ENCODE measurements at regions not wholly inside any gene's neighbourhood (a gene's known extent, or its start where the extent isn't known, plus 50 kb on each side); places are given as distances from the start of the nearest gene placed in this dataset.
"Not testable (repeated sequence)": the region's sequence is repeated elsewhere in the genome, so short reads cannot be mapped to it uniquely, and the experiment has no call there.

DNA sequence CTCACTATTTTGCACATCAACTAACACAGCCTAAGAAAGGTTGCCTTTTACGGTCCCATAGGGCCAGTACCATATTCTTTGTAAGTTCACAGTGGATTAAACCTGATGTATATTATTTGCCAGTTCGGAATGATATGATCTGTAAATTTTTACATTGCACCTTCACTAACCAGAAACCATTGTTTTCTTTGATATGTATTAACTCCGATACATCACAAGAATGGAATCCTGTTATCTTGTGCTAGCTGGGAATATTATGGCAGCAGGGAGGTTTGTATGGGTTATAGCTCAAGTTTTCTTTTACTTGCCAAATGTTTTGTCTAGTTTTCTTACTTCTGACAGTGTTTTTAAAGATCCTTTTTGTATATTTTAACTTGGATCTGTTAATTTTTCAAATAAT, 51.4 kb upstream of the S1PR1 start:
- Mint-ChIP-seq H3K9me3 (ENCODE audit: low read depth) (no peaks in the 10 kb centered on the region), H3K36me3 (peaks cover 20% of the 10 kb centered on the region), H3K4me1 (peaks cover 43% of the 10 kb centered on the region), H3K27ac (no peak overlapping the region), H3K4me3 (no peak overlapping the region), H3K27me3 (no peaks in the 10 kb centered on the region)
- ATAC-seq (no peak), DNase-seq (no peak)
- CTCF ChIA-PET: no interaction called here

DNA sequence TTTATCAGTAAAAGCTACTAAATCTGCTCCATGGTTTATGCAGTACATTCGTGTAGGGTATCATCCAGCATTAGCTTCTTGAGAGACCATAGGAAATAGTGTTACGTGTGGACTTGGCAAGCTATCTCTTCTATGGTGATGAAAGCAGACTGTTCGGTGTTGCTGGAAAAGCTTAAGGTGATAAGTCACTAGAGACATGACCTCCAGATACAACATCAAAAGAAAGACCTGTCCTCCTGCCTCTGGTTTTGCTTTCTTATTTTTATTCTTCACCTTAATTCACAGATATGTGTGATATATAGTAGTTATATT, 53.5 kb upstream of the S1PR1 start:
- ATAC-seq: no peak
- no peak for DNase-seq
- Mint-ChIP-seq H3K36me3 (peaks cover 20% of the 10 kb centered on the region), H3K27me3 (no peaks in the 10 kb centered on the region), H3K9me3 (ENCODE audit: low read depth) (no peaks in the 10 kb centered on the region), H3K27ac (peak overlapping the region; percentile 2), H3K4me3 (no peak overlapping the region), H3K4me1 (peaks cover 57% of the 10 kb centered on the region)
- CTCF ChIA-PET: interaction anchor here (0.9 to 1.9 kb wide), 2 partner anchors 12 to 55 kb away, joined by 3 to 4 read pairs; no protein-coding TSS in a partner anchor

DNA sequence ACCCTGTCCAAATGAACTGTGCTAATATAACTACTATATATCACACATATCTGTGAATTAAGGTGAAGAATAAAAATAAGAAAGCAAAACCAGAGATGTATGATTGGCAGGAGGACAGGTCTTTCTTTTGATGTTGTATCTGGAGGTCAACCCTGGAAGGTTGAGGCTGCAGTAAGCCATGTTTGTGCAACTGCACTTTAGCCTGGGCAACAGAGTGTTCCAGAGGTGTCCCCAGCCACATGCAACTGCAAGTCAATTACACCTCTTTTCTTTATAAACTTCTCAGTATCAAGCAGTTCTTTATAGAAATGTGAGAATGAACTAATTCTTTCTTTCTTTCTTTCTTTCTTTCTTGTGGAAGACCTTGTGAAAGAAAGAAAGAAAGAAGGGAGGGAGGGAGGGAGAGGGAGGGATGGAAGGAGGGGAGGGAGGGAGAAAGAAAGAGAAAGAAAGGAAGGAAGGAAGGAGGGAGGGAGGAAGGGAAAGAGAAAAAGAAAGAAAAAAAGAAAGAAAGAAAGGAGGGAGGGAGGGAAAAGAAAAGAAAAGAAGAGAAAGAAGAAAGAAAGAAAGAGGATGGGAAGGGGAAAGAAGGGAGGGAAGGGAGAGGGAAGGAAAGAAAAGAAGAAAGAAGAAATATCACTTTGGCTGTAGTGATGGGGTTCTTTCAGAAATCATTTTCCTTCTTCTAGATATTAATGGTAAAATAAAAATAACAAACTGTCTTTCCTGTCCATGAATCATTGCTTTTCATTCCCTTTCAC, 54.0 kb upstream of the S1PR1 start:
- no peaks in the 10 kb centered on the region for H3K9me3 Mint-ChIP-seq (ENCODE audit: low read depth)
- H3K27me3 Mint-ChIP-seq: no peaks in the 10 kb centered on the region
- no peak overlapping the region for H3K4me3 Mint-ChIP-seq
- CTCF ChIA-PET: interaction anchor here (0.9 to 1.9 kb wide), 2 partner anchors 12 to 56 kb away, joined by 3 to 4 read pairs; no protein-coding TSS in a partner anchor
- H3K27ac Mint-ChIP-seq: no peak overlapping the region
- H3K4me1 Mint-ChIP-seq: peaks cover 58% of the 10 kb centered on the region
- no peak for DNase-seq
- H3K36me3 Mint-ChIP-seq: peaks cover 20% of the 10 kb centered on the region
- no peak for ATAC-seq

DNA sequence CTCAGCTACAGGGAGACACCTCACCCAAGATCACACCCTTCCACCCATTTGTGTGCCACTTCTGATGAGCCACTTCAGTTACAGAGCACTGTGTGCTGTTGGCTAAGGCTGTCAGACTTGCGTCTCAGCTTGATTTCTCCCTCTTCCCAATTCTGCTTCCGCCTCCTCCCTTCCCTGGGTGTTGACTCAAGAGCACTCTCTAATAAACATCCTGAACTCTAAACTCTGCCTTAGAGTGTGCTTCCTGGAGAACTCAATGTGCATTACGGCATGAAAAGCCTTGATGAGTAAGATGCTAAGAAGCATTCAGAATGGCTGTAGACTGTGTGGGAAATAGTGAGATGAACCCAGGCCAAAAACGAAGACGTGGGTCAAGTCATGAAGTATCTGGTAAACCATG, 54.9 kb upstream of the S1PR1 start:
- Mint-ChIP-seq H3K9me3 (ENCODE audit: low read depth) (no peaks in the 10 kb centered on the region), H3K4me1 (peaks cover 61% of the 10 kb centered on the region), H3K36me3 (peaks cover 18% of the 10 kb centered on the region), H3K27me3 (no peaks in the 10 kb centered on the region), H3K4me3 (no peak overlapping the region), H3K27ac (peak overlapping the region; percentile 21)
- no peak for ATAC-seq
- no peak for DNase-seq
- CTCF ChIA-PET: interaction anchor here (0.9 to 1.9 kb wide), 3 partner anchors 13 to 56 kb away, joined by 3 to 5 read pairs (median 4); no protein-coding TSS in a partner anchor

DNA sequence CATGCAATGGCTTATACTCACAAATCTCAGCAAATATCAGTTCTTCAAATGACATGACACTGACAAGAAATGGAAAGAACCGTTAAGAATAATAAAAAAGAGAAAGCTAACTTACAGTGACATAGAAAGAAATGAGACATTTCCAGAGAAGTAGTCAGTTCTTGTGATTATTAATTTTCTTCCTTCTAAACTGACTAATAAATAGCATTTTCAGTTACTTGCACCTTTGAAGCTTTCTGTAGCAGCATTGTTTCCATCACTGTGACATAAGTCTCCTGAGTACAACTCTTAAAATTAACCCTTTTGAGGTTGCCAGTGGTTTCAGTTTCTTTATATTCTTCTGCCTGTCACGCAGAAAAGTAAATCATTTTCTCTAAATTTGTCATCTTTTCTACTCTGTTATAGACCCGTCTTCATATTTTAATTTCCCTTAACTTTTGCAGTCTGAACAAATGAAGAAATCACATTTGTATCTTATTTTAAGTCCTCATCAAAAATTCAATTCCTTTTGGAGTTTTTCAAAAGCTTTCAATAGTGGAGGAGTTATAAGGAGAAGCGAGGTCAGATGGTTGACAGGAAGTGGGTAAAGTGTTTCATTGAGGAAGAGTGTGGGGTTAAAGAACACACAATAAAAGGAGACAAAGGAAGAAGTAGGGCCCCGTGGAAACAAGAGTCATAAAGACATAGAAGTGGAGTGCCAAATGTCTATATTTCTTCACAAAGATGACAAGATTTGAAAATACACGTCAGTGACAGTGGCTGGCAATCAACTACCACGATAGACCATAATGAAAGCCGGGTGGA, 57.9 kb upstream of the S1PR1 start:
- CTCF ChIA-PET: interaction anchor here (0.6 to 3.6 kb wide), 8 partner anchors 8 to 77 kb away, joined by 3 to 26 read pairs (median 4); no protein-coding TSS in a partner anchor
- Mint-ChIP-seq H3K27ac (peak overlapping the region; percentile 96), H3K4me3 (peak overlapping the region; percentile 73), H3K36me3 (peaks cover 15% of the 10 kb centered on the region), H3K27me3 (no peaks in the 10 kb centered on the region), H3K4me1 (peaks cover 61% of the 10 kb centered on the region), H3K9me3 (ENCODE audit: low read depth) (no peaks in the 10 kb centered on the region)
- ATAC-seq (peak; percentile 80), DNase-seq (peak; percentile 64)

DNA sequence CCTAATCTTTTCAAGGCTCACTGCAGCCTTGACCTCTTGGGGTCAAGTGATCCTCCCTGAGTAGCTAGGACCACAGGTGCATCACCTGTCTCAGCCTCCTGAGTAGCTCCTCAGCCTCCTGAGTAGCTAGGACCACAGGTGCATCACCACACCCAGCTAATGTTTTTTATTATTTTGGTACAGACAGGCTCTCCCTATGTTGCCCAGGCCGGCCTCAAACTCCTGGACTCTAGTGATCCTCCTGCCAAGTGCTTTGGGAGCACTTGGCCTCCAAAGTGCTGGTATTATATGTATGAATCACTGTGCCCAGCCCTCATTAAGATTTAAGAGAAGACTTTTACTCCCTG, 58.5 kb upstream of the S1PR1 start:
- H3K4me3 Mint-ChIP-seq: peak overlapping the region; percentile 73
- peaks cover 17% of the 10 kb centered on the region for H3K36me3 Mint-ChIP-seq
- H3K9me3 Mint-ChIP-seq (ENCODE audit: low read depth): no peaks in the 10 kb centered on the region
- ATAC-seq (peak; percentile 57), DNase-seq (no peak)
- H3K27me3 Mint-ChIP-seq: no peaks in the 10 kb centered on the region
- H3K4me1 Mint-ChIP-seq: peaks cover 59% of the 10 kb centered on the region
- CTCF ChIA-PET: interaction anchor here (0.9 to 3.6 kb wide), 8 partner anchors 9 to 74 kb away, joined by 3 to 26 read pairs (median 4); no protein-coding TSS in a partner anchor
- H3K27ac Mint-ChIP-seq: peak overlapping the region; percentile 96

DNA sequence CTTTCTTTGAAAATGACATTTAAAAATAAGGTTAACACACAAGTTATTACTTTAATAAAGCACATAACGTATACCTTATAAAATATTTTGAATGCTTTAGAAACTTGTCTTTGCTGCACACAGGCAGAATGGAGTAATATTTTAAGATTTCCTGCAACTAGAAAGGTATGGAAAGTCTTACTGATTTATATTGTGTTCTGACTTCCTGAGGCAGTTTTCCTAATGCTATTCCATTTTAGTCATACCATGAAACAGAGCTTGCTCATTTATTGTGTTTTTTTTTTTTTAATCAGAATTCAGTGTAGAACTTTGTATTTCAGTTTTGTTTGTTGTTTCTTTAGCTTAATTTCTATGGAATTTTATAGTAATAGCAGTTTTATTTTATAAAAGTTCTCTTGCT, 60.9 kb upstream of the S1PR1 start:
- Mint-ChIP-seq H3K9me3 (ENCODE audit: low read depth) (no peaks in the 10 kb centered on the region), H3K27me3 (no peaks in the 10 kb centered on the region), H3K36me3 (peaks cover 12% of the 10 kb centered on the region), H3K4me1 (peaks cover 46% of the 10 kb centered on the region), H3K27ac (no peak overlapping the region), H3K4me3 (no peak overlapping the region)
- CTCF ChIA-PET: interaction anchor here (1.1 kb wide), 1 partner anchor 62 kb away, joined by 4 read pairs; no protein-coding TSS in a partner anchor
- ATAC-seq: no peak
- DNase-seq: no peak

DNA sequence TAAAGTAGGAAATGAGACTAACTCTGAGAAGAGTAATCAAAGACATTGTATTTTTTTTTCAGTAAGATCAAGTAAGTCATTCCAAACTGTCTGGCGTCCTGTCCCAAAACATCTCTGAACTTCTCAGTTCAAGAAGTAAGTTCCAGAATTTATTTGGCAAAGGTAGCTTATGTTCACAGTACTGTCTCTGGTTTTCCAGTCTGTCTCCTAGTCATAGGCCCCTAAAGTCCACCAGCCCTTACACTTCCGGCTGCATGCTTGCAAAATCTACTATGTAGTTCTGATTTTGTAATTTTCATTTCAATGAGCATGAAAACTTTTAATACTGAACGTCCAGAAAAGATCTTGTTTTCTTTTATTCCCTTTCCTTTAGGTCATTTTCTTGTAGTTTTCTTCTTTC, 61.4 kb upstream of the S1PR1 start:
- ATAC-seq (no peak), DNase-seq (no peak)
- Mint-ChIP-seq H3K27me3 (no peaks in the 10 kb centered on the region), H3K4me1 (peaks cover 45% of the 10 kb centered on the region), H3K27ac (peak overlapping the region; percentile 5), H3K4me3 (no peak overlapping the region), H3K9me3 (ENCODE audit: low read depth) (no peaks in the 10 kb centered on the region), H3K36me3 (peaks cover 12% of the 10 kb centered on the region)
- CTCF ChIA-PET: interaction anchor here (0.9 to 1.1 kb wide), 2 partner anchors 60 to 63 kb away, joined by 3 to 4 read pairs; no protein-coding TSS in a partner anchor

DNA sequence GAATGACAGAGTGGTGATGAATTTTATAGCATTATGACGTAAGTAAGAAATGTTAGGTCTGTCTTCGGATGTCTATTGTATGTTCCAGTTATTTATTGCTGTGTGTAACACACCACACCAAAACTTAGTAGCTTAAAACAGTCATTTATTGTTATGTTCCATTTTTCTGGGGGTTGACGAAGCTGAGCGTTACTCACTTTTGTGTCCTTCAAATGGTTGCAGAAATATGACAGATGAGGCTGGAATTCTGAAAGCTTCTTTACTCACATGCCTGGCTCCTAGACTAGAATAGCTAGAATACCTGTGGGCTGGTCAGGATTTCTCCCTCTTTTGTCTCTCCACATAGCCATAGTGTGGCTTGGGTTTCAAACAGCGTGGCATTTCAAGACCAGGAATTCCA, 62.1 kb upstream of the S1PR1 start:
- Mint-ChIP-seq H3K4me1 (peaks cover 39% of the 10 kb centered on the region), H3K27me3 (no peaks in the 10 kb centered on the region), H3K36me3 (peaks cover 8% of the 10 kb centered on the region), H3K4me3 (no peak overlapping the region), H3K27ac (no peak overlapping the region), H3K9me3 (ENCODE audit: low read depth) (no peaks in the 10 kb centered on the region)
- ATAC-seq (no peak), DNase-seq (no peak)
- CTCF ChIA-PET: interaction anchor here (0.9 kb wide), 1 partner anchor 61 kb away, joined by 3 read pairs; no protein-coding TSS in a partner anchor

DNA sequence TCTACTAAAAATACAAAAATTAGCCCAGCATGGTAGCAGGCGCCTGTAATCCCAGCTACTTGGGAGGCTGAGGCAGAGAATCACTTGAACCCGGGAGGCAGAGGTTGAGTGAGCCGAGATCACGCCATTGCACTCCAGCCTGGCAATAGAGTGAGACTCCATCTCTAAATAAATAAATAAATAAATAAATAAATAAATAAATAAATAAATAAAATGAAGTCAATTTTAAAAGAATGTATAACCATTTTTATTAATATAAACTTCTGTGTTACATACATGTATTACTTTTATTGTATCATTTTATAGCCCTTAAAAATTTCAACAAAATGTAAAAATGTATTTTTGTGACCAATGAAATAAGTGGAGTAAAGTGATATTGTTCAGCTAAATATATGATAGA, 62.5 kb upstream of the S1PR1 start:
- H3K27me3 Mint-ChIP-seq; DNase-seq; ATAC-seq; H3K4me3 Mint-ChIP-seq; H3K36me3 Mint-ChIP-seq; H3K27ac Mint-ChIP-seq; H3K9me3 Mint-ChIP-seq (ENCODE audit: low read depth); CTCF ChIA-PET: not testable (repeated sequence)
- H3K4me1 Mint-ChIP-seq: peaks cover 35% of the 10 kb centered on the region

DNA sequence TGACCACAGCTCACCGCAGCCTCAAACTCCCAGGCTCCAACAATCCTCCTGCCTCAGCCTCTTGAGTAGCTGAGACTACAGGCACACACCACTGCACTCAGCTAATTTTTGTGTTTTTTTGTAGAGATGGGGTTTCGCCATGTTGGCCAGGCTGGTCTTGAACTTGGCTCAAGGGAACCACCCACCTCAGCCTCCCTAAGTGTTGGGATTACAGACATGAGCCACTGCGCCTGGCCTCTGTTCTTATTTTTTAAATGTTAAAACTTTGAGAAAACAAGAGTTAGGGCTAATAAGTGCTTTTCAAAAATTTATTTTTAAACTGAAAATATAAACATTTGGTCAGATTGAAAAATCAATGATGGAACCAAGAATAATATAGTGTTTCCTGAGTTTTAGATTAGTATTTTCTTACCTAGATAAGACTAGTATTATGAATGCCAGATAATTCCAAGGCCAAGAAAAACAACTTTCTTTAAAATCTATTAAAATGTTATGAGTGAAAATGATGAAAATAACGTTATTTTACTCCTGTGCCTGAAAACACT, 66.2 kb upstream of the S1PR1 start:
- Mint-ChIP-seq H3K27me3 (no peaks in the 10 kb centered on the region), H3K9me3 (ENCODE audit: low read depth) (no peaks in the 10 kb centered on the region), H3K36me3 (peaks cover 18% of the 10 kb centered on the region), H3K4me1 (peaks cover 34% of the 10 kb centered on the region), H3K27ac (no peak overlapping the region), H3K4me3 (no peak overlapping the region)
- no peak for ATAC-seq
- DNase-seq: no peak
- CTCF ChIA-PET: no interaction called here

DNA sequence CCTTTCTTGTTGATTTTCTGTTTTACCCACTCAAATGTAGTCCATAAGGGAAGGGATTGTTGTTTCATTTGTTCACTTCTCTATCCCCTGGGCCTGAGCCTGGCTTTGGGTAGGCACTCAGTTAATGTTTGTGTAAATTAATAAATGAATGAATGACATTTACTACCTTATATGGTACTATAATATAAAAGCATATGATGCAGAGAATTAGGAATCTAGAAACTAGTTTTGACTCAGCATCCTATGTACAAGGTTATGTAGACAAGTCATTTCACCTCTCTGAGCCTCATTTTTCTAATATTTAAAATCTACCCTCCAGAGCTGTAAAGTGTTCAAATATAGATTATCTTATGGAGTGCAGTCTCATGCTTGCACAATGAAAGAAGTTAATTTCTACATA, 68.9 kb upstream of the S1PR1 start:
- Mint-ChIP-seq H3K36me3 (peaks cover 10% of the 10 kb centered on the region), H3K4me3 (no peak overlapping the region), H3K27me3 (no peaks in the 10 kb centered on the region), H3K4me1 (peaks cover 23% of the 10 kb centered on the region), H3K9me3 (ENCODE audit: low read depth) (no peaks in the 10 kb centered on the region), H3K27ac (peak overlapping the region; percentile 14)
- no peak for DNase-seq
- CTCF ChIA-PET: interaction anchor here (0.7 kb wide), 1 partner anchor 68 kb away, joined by 4 read pairs; no protein-coding TSS in a partner anchor
- ATAC-seq: peak; percentile 74

DNA sequence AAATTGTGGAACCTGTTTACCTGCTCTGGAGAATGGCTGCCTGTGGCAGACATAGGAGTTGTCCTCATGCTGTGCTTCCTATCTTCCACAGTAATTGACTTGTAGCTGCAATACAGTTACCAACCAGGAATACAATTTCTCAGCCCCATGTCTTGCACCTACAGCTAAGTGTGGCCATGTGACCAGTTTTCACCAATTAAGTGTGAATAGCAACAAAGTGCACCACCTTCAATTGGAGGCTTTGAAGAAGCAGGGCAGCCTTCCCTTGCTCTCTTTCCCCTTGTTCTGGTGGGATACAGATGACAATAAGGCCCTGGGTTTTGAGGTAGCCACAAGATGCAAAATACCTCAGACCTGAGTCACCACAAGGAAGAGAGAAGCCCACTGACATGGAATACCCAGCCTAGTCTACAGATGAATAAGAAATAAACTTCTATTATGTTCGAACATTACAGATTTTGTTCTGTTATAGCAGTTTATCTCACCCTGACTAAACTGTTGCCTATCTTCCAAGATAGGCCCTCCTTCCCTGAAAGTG, 70.2 kb upstream of the S1PR1 start:
- Mint-ChIP-seq H3K27me3 (no peaks in the 10 kb centered on the region), H3K36me3 (peaks cover 10% of the 10 kb centered on the region), H3K27ac (no peak overlapping the region), H3K9me3 (ENCODE audit: low read depth) (no peaks in the 10 kb centered on the region), H3K4me3 (no peak overlapping the region), H3K4me1 (peaks cover 23% of the 10 kb centered on the region)
- no peak for ATAC-seq
- DNase-seq: no peak
- CTCF ChIA-PET: no interaction called here
